ENCODE measurements at regions not wholly inside any gene's neighbourhood (a gene's known extent, or its start where the extent isn't known, plus 50 kb on each side); places are given as distances from the start of the nearest gene placed in this dataset.
"Not testable (repeated sequence)": the region's sequence is repeated elsewhere in the genome, so short reads cannot be mapped to it uniquely, and the experiment has no call there.

- no peak overlapping the region for H3K4me3 ChIP-seq (ENCODE audit: insufficient read depth in 1 of 2, low read depth in 1 of 2, low read length in 2 of 2)
- no peak overlapping the region for H4K8ac ChIP-seq (ENCODE audit: low read length)
- peak; percentile 36 for DNase-seq
- H2BK5ac ChIP-seq (ENCODE audit: low read depth, low read length, poor library complexity, severe bottlenecking), result no peak overlapping the region
- H3K4me2 ChIP-seq (ENCODE audit: low read length, poor library complexity, severe bottlenecking), result no peak overlapping the region
- H3K4me1 ChIP-seq (ENCODE audit: control insufficient read depth, insufficient read depth, low read depth, low read length), result no peaks in the 10 kb centered on the region
- H3K36me3 ChIP-seq (ENCODE audit: control insufficient read depth in 1 of 2, insufficient read depth in 2 of 2, low read depth in 1 of 2, low read length in 2 of 2), result no peaks in the 10 kb centered on the region
- H3K9me3 ChIP-seq (ENCODE audit: control insufficient read depth, low read length), result no peaks in the 10 kb centered on the region
- no peaks in the 10 kb centered on the region for H3K79me1 ChIP-seq (replicated peaks; ENCODE audit: low read length, poor library complexity, severe bottlenecking)
- H3K27me3 ChIP-seq (ENCODE audit: control insufficient read depth in 1 of 2, insufficient read depth in 1 of 2, low read length in 2 of 2), result peaks cover 0 to 18% of the 10 kb centered on the region in 2 experiments
- H3K14ac ChIP-seq (ENCODE audit: low read length in 2 of 2), result no peak overlapping the region
- no peak overlapping the region for H2AFZ ChIP-seq (ENCODE audit: low read depth, low read length)
- H4K91ac ChIP-seq (ENCODE audit: low read length), result no peak overlapping the region
- no peak overlapping the region for H2BK12ac ChIP-seq (ENCODE audit: low read length in 2 of 2)
- H3K18ac ChIP-seq (ENCODE audit: low read depth in 1 of 2, low read length in 2 of 2), result no peak overlapping the region
- H2BK120ac ChIP-seq (ENCODE audit: low read depth, low read length), result no peak overlapping the region
- no peak overlapping the region for H3K9ac ChIP-seq (ENCODE audit: low read length)
- no peak overlapping the region for H3K4ac ChIP-seq (ENCODE audit: low read depth in 1 of 2, low read length in 2 of 2)
- H2BK15ac ChIP-seq (ENCODE audit: low read depth, poor library complexity, severe bottlenecking), result no peak overlapping the region
- 0% methylated on average over 1 of the region's 1 CpG for WGBS
- peak overlapping the region; percentile 35 for H3K27ac ChIP-seq (ENCODE audit: low read length, poor library complexity, severe bottlenecking)
- no peak overlapping the region for H2AK5ac ChIP-seq (ENCODE audit: low read length, severe bottlenecking)
- no peak overlapping the region for H3K23ac ChIP-seq (ENCODE audit: low read length in 2 of 2)
Measured at GRCh38 chrX:106286053-106286650, 118.0 kb downstream of the PWWP3B start.

DNA sequence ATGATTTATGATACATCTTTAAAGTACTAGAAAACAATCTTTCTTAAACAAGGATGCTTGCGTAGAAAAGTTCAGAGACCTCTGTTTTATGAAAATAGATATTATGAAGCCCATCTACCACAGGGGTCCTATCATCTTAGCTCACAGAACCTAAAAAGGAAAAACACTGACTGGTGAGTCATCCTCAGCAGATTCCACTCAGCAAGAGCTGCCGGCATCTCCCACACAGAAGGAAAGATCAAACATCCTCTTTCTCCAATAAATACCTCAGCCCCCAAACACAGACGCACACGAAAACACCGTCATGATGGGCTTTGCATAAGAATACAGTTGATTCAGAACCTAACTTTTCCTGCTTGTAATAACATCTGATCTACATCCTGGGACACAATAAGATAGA, 122.7 kb downstream of the PWWP3B start:
- not testable (repeated sequence) for H3K4ac ChIP-seq (ENCODE audit: low read depth in 1 of 2, low read length in 2 of 2); H2AK5ac ChIP-seq (ENCODE audit: low read length, severe bottlenecking); H3K36me3 ChIP-seq (ENCODE audit: control insufficient read depth in 1 of 2, insufficient read depth in 2 of 2, low read depth in 1 of 2, low read length in 2 of 2); H2BK120ac ChIP-seq (ENCODE audit: low read depth, low read length); H2BK15ac ChIP-seq (ENCODE audit: low read depth, poor library complexity, severe bottlenecking); H4K91ac ChIP-seq (ENCODE audit: low read length); H3K4me1 ChIP-seq (ENCODE audit: control insufficient read depth, insufficient read depth, low read depth, low read length); H3K4me2 ChIP-seq (ENCODE audit: low read length, poor library complexity, severe bottlenecking); H3K27me3 ChIP-seq (ENCODE audit: control insufficient read depth in 1 of 2, insufficient read depth in 1 of 2, low read length in 2 of 2); H4K8ac ChIP-seq (ENCODE audit: low read length); H2AFZ ChIP-seq (ENCODE audit: low read depth, low read length); H3K9ac ChIP-seq (ENCODE audit: low read length); H2BK5ac ChIP-seq (ENCODE audit: low read depth, low read length, poor library complexity, severe bottlenecking); H3K4me3 ChIP-seq (ENCODE audit: insufficient read depth in 1 of 2, low read depth in 1 of 2, low read length in 2 of 2); H3K27ac ChIP-seq (ENCODE audit: low read length, poor library complexity, severe bottlenecking); H3K9me3 ChIP-seq (ENCODE audit: control insufficient read depth, low read length); H3K18ac ChIP-seq (ENCODE audit: low read depth in 1 of 2, low read length in 2 of 2); H3K79me1 ChIP-seq (replicated peaks; ENCODE audit: low read length, poor library complexity, severe bottlenecking); H2BK12ac ChIP-seq (ENCODE audit: low read length in 2 of 2); H3K14ac ChIP-seq (ENCODE audit: low read length in 2 of 2); H3K23ac ChIP-seq (ENCODE audit: low read length in 2 of 2); DNase-seq
- no CpG with 5 or more reads among the region's 5 CpGs for WGBS

- H4K91ac ChIP-seq (ENCODE audit: low read length); H2BK120ac ChIP-seq (ENCODE audit: low read depth, low read length); H2BK15ac ChIP-seq (ENCODE audit: low read depth, poor library complexity, severe bottlenecking); H3K4ac ChIP-seq (ENCODE audit: low read depth in 1 of 2, low read length in 2 of 2); H3K4me3 ChIP-seq (ENCODE audit: insufficient read depth in 1 of 2, low read depth in 1 of 2, low read length in 2 of 2); H3K27ac ChIP-seq (ENCODE audit: low read length, poor library complexity, severe bottlenecking); H3K79me1 ChIP-seq (replicated peaks; ENCODE audit: low read length, poor library complexity, severe bottlenecking); H2AK5ac ChIP-seq (ENCODE audit: low read length, severe bottlenecking); H3K36me3 ChIP-seq (ENCODE audit: control insufficient read depth in 1 of 2, insufficient read depth in 2 of 2, low read depth in 1 of 2, low read length in 2 of 2); H3K18ac ChIP-seq (ENCODE audit: low read depth in 1 of 2, low read length in 2 of 2); H3K27me3 ChIP-seq (ENCODE audit: control insufficient read depth in 1 of 2, insufficient read depth in 1 of 2, low read length in 2 of 2); DNase-seq; H2AFZ ChIP-seq (ENCODE audit: low read depth, low read length); H3K9ac ChIP-seq (ENCODE audit: low read length); H4K8ac ChIP-seq (ENCODE audit: low read length); H3K23ac ChIP-seq (ENCODE audit: low read length in 2 of 2); H2BK5ac ChIP-seq (ENCODE audit: low read depth, low read length, poor library complexity, severe bottlenecking); H3K4me2 ChIP-seq (ENCODE audit: low read length, poor library complexity, severe bottlenecking); H3K9me3 ChIP-seq (ENCODE audit: control insufficient read depth, low read length); H2BK12ac ChIP-seq (ENCODE audit: low read length in 2 of 2); H3K14ac ChIP-seq (ENCODE audit: low read length in 2 of 2); H3K4me1 ChIP-seq (ENCODE audit: control insufficient read depth, insufficient read depth, low read depth, low read length): not testable (repeated sequence)
- no CpG with 5 or more reads among the region's 9 CpGs for WGBS
Measured at GRCh38 chrX:106291779-106292390, 123.8 kb downstream of the PWWP3B start.

DNA sequence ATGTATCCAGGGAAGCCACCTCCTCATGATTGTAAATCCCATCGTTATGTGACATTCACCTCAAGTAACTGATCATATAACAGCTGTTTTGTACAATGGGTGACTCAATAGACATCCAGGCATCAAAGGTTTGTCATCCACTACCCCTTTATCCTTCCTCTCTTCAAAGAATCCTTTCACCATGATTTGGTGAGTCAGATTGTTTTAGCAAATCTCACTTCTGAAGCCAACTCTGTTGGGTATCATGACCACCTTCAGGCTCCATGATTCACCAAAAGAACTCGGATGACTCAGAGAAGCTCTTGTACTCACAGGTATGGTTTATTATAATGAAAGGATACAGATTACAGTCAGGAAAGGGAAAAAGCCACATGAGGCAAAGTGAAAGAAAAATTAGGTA, 132.1 kb downstream of the PWWP3B start:
- Histone ChIP-seq H2BK5ac (ENCODE audit: low read depth, low read length, poor library complexity, severe bottlenecking) (no peak overlapping the region), H2BK12ac (ENCODE audit: low read length in 2 of 2) (no peak overlapping the region), H2BK15ac (ENCODE audit: low read depth, poor library complexity, severe bottlenecking) (no peak overlapping the region), H3K36me3 (ENCODE audit: control insufficient read depth in 1 of 2, insufficient read depth in 2 of 2, low read depth in 1 of 2, low read length in 2 of 2) (no peaks in the 10 kb centered on the region), H3K9ac (ENCODE audit: low read length) (no peak overlapping the region), H3K4ac (ENCODE audit: low read depth in 1 of 2, low read length in 2 of 2) (no peak overlapping the region), H3K9me3 (ENCODE audit: control insufficient read depth, low read length) (peaks cover 7% of the 10 kb centered on the region), H4K8ac (ENCODE audit: low read length) (no peak overlapping the region), H3K79me1 (replicated peaks; ENCODE audit: low read length, poor library complexity, severe bottlenecking) (no peaks in the 10 kb centered on the region), H3K4me2 (ENCODE audit: low read length, poor library complexity, severe bottlenecking) (no peak overlapping the region), H3K18ac (ENCODE audit: low read depth in 1 of 2, low read length in 2 of 2) (no peak overlapping the region), H3K4me3 (ENCODE audit: insufficient read depth in 1 of 2, low read depth in 1 of 2, low read length in 2 of 2) (no peak overlapping the region), H3K27ac (ENCODE audit: low read length, poor library complexity, severe bottlenecking) (no peak overlapping the region), H3K4me1 (ENCODE audit: control insufficient read depth, insufficient read depth, low read depth, low read length) (no peaks in the 10 kb centered on the region), H3K27me3 (ENCODE audit: control insufficient read depth in 1 of 2, insufficient read depth in 1 of 2, low read length in 2 of 2) (no peaks in the 10 kb centered on the region), H2AK5ac (ENCODE audit: low read length, severe bottlenecking) (no peak overlapping the region), H2AFZ (ENCODE audit: low read depth, low read length) (no peak overlapping the region), H3K23ac (ENCODE audit: low read length in 2 of 2) (no peak overlapping the region), H4K91ac (ENCODE audit: low read length) (no peak overlapping the region), H2BK120ac (ENCODE audit: low read depth, low read length) (no peak overlapping the region), H3K14ac (ENCODE audit: low read length in 2 of 2) (no peak overlapping the region)
- 85% methylated on average over 1 of the region's 2 CpGs for WGBS
- DNase-seq, result no peak

Measured in mesenchymal stem cell (in vitro differentiated cells and primary cell).